WTC11 (cell line): ENCODE measurements at regions not wholly inside any gene's neighbourhood (a gene's known extent, or its start where the extent isn't known, plus 50 kb on each side); places are given as distances from the start of the nearest gene placed in this dataset.

Experiments used
- ATF6 ChIP-seq: sonication (generic); formaldehyde crosslinking; IDR thresholded peaks from 2 replicates; pipeline ENCODE4 v1.8.1; 2023; ENCODE audit warnings: mild to moderate bottlenecking, missing genetic modification reagents
- CTCF ChIP-seq: fragments of 200-600 bp; IDR thresholded peaks from 2 replicates; pipeline ENCODE4 v1.8.0; 2022; ENCODE audit warnings: antibody characterized with exemption
- SP1 ChIP-seq: sonication (generic); formaldehyde crosslinking; conservative IDR thresholded peaks from 2 replicates; pipeline ENCODE4 v1.8.1; 2022; ENCODE audit warnings: missing genetic modification reagents
- USF1 ChIP-seq: sonication (generic); formaldehyde crosslinking; IDR thresholded peaks from 2 replicates; pipeline ENCODE4 v1.8.0; 2022; ENCODE audit warnings: mild to moderate bottlenecking, missing genetic modification reagents
- USF2 ChIP-seq: sonication (generic); formaldehyde crosslinking; IDR thresholded peaks from 2 replicates; pipeline ENCODE4 v1.8.1; 2023; ENCODE audit warnings: mild to moderate bottlenecking, missing genetic modification reagents, moderate library complexity
- ZBTB43 ChIP-seq: sonication (generic); formaldehyde crosslinking; IDR thresholded peaks from 2 replicates; pipeline ENCODE4 v1.8.1; 2023; ENCODE audit warnings: mild to moderate bottlenecking, missing genetic modification reagents

GRCh38 chr16:85421338-85422195 lies 191.6 kb upstream of the GSE1 start:
- TF ChIP-seq ZBTB43 (CRISPR knock-in tag) (no peak), USF2 (CRISPR knock-in tag) (no peak), CTCF (no peak), USF1 (CRISPR knock-in tag) (no peak), ATF6 (CRISPR knock-in tag) (no peak), SP1 (CRISPR knock-in tag) (no peak)
